ENCODE measurements at regions not wholly inside any gene's neighbourhood (a gene's known extent, or its start where the extent isn't known, plus 50 kb on each side); places are given as distances from the start of the nearest gene placed in this dataset.

DNA sequence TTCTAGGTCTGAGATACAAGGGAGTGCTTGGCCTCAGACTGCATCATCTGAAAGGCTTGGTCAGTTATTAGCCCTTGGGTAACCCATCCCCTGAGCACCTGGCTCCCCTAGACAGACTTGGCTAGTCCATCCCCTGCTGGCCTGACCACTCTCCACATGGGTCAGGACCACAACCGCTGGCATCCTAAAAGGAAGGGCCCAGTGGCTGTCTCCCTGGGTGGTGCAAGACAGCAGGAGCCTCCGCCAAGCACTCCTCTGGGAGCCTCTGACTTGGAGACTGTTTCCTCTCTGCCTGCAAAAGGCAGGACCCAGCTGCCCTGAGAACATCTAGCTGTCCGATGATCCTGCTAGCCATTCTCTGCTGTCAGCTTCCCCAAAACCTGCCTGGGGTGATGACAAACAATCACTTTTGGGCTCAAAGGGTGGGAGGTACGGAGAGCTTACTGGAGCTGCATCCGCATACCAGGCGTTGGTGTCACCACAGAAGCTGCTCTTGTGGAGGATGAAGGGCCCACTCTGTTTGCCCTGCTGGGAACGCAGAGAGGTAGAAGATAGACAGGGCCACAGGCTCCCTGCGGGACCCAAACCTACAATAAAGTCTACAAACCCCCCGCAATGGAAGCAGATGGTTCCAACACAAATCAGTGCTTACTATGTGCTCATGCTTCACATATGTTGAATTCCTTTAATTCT is 108.0 kb upstream of the PRR20G start:
- no peak overlapping the region for H3K4me2 ChIP-seq (replicated peaks; ENCODE audit: extremely low read depth, low read length, poor library complexity, severe bottlenecking)
- no peak overlapping the region for H3K9ac ChIP-seq (ENCODE audit: insufficient read depth, low read length, poor library complexity, severe bottlenecking)
- DNase-seq, result no peak
- no peaks in the 10 kb centered on the region for H3K9me3 ChIP-seq (replicated peaks in 1 of 2; ENCODE audit: control insufficient read depth in 1 of 2, insufficient read depth in 1 of 2, low read length in 2 of 2)
- H3K27me3 Mint-ChIP-seq (ENCODE audit: low read depth in 3 of 3), result peaks cover 8 to 43% (median 11%) of the 10 kb centered on the region in 3 donors
- H3K79me2 ChIP-seq (ENCODE audit: insufficient read depth, low read length), result no peaks in the 10 kb centered on the region
- no peak overlapping the region for H3K27ac Mint-ChIP-seq
- peaks cover 0 to 2% (median 0%) of the 10 kb centered on the region in 7 donors for H3K9me3 Mint-ChIP-seq
- H3K4me3 Mint-ChIP-seq, result no peak overlapping the region
- H3K4me1 Mint-ChIP-seq, result no peaks in the 10 kb centered on the region
- H3K4me1 ChIP-seq (ENCODE audit: control insufficient read depth in 1 of 2, insufficient read depth in 2 of 2, low read length in 2 of 2), result no peaks in the 10 kb centered on the region
- no peaks in the 10 kb centered on the region for H3K36me3 ChIP-seq (replicated peaks in 1 of 2; ENCODE audit: control insufficient read depth in 1 of 2, insufficient read depth in 2 of 2, low read length in 2 of 2)
- no peak overlapping the region for H3K27ac ChIP-seq (ENCODE audit: low read depth in 1 of 2, low read length in 2 of 2)
- TF ChIP-seq, protein P1, sequence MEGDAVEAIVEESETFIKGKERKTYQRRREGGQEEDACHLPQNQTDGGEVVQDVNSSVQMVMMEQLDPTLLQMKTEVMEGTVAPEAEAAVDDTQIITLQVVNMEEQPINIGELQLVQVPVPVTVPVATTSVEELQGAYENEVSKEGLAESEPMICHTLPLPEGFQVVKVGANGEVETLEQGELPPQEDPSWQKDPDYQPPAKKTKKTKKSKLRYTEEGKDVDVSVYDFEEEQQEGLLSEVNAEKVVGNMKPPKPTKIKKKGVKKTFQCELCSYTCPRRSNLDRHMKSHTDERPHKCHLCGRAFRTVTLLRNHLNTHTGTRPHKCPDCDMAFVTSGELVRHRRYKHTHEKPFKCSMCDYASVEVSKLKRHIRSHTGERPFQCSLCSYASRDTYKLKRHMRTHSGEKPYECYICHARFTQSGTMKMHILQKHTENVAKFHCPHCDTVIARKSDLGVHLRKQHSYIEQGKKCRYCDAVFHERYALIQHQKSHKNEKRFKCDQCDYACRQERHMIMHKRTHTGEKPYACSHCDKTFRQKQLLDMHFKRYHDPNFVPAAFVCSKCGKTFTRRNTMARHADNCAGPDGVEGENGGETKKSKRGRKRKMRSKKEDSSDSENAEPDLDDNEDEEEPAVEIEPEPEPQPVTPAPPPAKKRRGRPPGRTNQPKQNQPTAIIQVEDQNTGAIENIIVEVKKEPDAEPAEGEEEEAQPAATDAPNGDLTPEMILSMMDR (IDR thresholded peaks at IDR 0.05), result no peak
- H2AFZ ChIP-seq (ENCODE audit: insufficient read depth, low read depth, low read length, poor library complexity, severe bottlenecking), result no peak overlapping the region
- WGBS (ENCODE audit: insufficient coverage), result 77% methylated on average over 5 of the region's 9 CpGs
- H3K27me3 ChIP-seq (ENCODE audit: control insufficient read depth in 2 of 2, insufficient read depth in 2 of 2, low read length in 2 of 2), result peaks cover 0 to 18% of the 10 kb centered on the region in 2 donors
- intact Hi-C loops (cut with micrococcal nuclease), result no loop called here
- H3K4me3 ChIP-seq (replicated peaks in 1 of 3; ENCODE audit: low read depth in 2 of 3, low read length in 3 of 3), result no peak overlapping the region
- no peaks in the 10 kb centered on the region for H4K20me1 ChIP-seq (ENCODE audit: insufficient read depth, low read length)
- no peaks in the 10 kb centered on the region for H3K36me3 Mint-ChIP-seq

- H3K79me2 ChIP-seq (ENCODE audit: insufficient read depth, low read length), result no peaks in the 10 kb centered on the region
- H3K36me3 ChIP-seq (replicated peaks in 1 of 2; ENCODE audit: control insufficient read depth in 1 of 2, insufficient read depth in 2 of 2, low read length in 2 of 2), result no peaks in the 10 kb centered on the region
- no peak overlapping the region for H3K4me3 Mint-ChIP-seq
- TF ChIP-seq, protein P1 (IDR thresholded peaks at IDR 0.05), result no peak
- no peaks in the 10 kb centered on the region for H3K4me1 Mint-ChIP-seq
- no peak overlapping the region for H3K9ac ChIP-seq (ENCODE audit: insufficient read depth, low read length, poor library complexity, severe bottlenecking)
- DNase-seq, result no peak
- H3K4me1 ChIP-seq (ENCODE audit: control insufficient read depth in 1 of 2, insufficient read depth in 2 of 2, low read length in 2 of 2), result no peaks in the 10 kb centered on the region
- H3K27me3 Mint-ChIP-seq (ENCODE audit: low read depth in 3 of 3), result peaks cover 8 to 42% (median 11%) of the 10 kb centered on the region in 3 donors
- H3K27ac ChIP-seq (ENCODE audit: low read depth in 1 of 2, low read length in 2 of 2), result no peak overlapping the region
- no peak overlapping the region for H3K4me2 ChIP-seq (replicated peaks; ENCODE audit: extremely low read depth, low read length, poor library complexity, severe bottlenecking)
- H3K27me3 ChIP-seq (ENCODE audit: control insufficient read depth in 2 of 2, insufficient read depth in 2 of 2, low read length in 2 of 2), result peaks cover 0 to 14% of the 10 kb centered on the region in 2 donors
- intact Hi-C loops (cut with micrococcal nuclease), result no loop called here
- H3K36me3 Mint-ChIP-seq, result no peaks in the 10 kb centered on the region
- 89% methylated on average over 8 of the region's 15 CpGs for WGBS (ENCODE audit: insufficient coverage)
- no peaks in the 10 kb centered on the region for H4K20me1 ChIP-seq (ENCODE audit: insufficient read depth, low read length)
- no peaks in the 10 kb centered on the region for H3K9me3 ChIP-seq (replicated peaks in 1 of 2; ENCODE audit: control insufficient read depth in 1 of 2, insufficient read depth in 1 of 2, low read length in 2 of 2)
- H3K27ac Mint-ChIP-seq, result no peak overlapping the region
- peaks cover 0 to 2% (median 0%) of the 10 kb centered on the region in 7 donors for H3K9me3 Mint-ChIP-seq
- H2AFZ ChIP-seq (ENCODE audit: insufficient read depth, low read depth, low read length, poor library complexity, severe bottlenecking), result no peak overlapping the region
- H3K4me3 ChIP-seq (replicated peaks in 1 of 3; ENCODE audit: low read depth in 2 of 3, low read length in 3 of 3), result no peak overlapping the region
Measured at GRCh38 chr3:127394984-127395662, 107.3 kb upstream of the PRR20G start.
